GM18517 (cell line): ENCODE measurements at regions not wholly inside any gene's neighbourhood (a gene's known extent, or its start where the extent isn't known, plus 50 kb on each side); places are given as distances from the start of the nearest gene placed in this dataset.
"Not testable (repeated sequence)": the region's sequence is repeated elsewhere in the genome, so short reads cannot be mapped to it uniquely, and the experiment has no call there.

Source experiments
- ATAC-seq: cut with Tn5 transposase; IDR thresholded peaks from one replicate; pipeline ENCODE4 v1.9.1; 2021; ENCODE audit warnings: mild to moderate bottlenecking, moderate library complexity; ENCODE audit not compliant: unreplicated experiment

- no peak for ATAC-seq
These were observed 144.3 kb upstream of the SULF2 start for GRCh38 chr20:47929368-47930115.

- ATAC-seq = no peak
These were observed 142.7 kb upstream of the SULF2 start for GRCh38 chr20:47927944-47928343.

GRCh38 chr20:47927385-47927851 lies 142.1 kb upstream of the SULF2 start:
- ATAC-seq = no peak

GRCh38 chr20:47926731-47927130 lies 141.4 kb upstream of the SULF2 start:
- ATAC-seq = no peak

- no peak for ATAC-seq
These were observed 140.3 kb upstream of the SULF2 start for GRCh38 chr20:47925593-47925992.

GRCh38 chr20:47922269-47922668 lies 137.0 kb upstream of the SULF2 start:
- no peak for ATAC-seq

GRCh38 chr20:47921829-47922228 lies 136.5 kb upstream of the SULF2 start:
- ATAC-seq = not testable (repeated sequence)

GRCh38 chr20:47921408-47921807 lies 136.1 kb upstream of the SULF2 start:
- no peak for ATAC-seq

- no peak for ATAC-seq
These were observed 132.3 kb upstream of the SULF2 start for GRCh38 chr20:47917549-47918070.

- ATAC-seq = no peak
These were observed 130.2 kb upstream of the SULF2 start for GRCh38 chr20:47915495-47915894.

- no peak for ATAC-seq
These were observed 129.5 kb upstream of the SULF2 start for GRCh38 chr20:47914792-47915191.

GRCh38 chr20:47912786-47913501 lies 127.7 kb upstream of the SULF2 start:
- ATAC-seq = not testable (repeated sequence)

GRCh38 chr20:47912165-47912564 lies 126.9 kb upstream of the SULF2 start:
- not testable (repeated sequence) for ATAC-seq

GRCh38 chr20:47909696-47910369 lies 124.6 kb upstream of the SULF2 start:
- not testable (repeated sequence) for ATAC-seq

- ATAC-seq = not testable (repeated sequence)
These were observed 123.2 kb upstream of the SULF2 start for GRCh38 chr20:47908361-47909035.

- not testable (repeated sequence) for ATAC-seq
These were observed 122.7 kb upstream of the SULF2 start for GRCh38 chr20:47907951-47908350.

- ATAC-seq = no peak
These were observed 121.9 kb upstream of the SULF2 start for GRCh38 chr20:47907031-47907675.

- ATAC-seq = no peak
These were observed 121.0 kb upstream of the SULF2 start for GRCh38 chr20:47906348-47906660.

GRCh38 chr20:47905628-47906347 lies 120.5 kb upstream of the SULF2 start:
- ATAC-seq = no peak

GRCh38 chr20:47903009-47903408 lies 117.7 kb upstream of the SULF2 start:
- ATAC-seq = not testable (repeated sequence)
